ENCODE measurements at regions not wholly inside any gene's neighbourhood (a gene's known extent, or its start where the extent isn't known, plus 50 kb on each side); places are given as distances from the start of the nearest gene placed in this dataset.
"Not testable (repeated sequence)": the region's sequence is repeated elsewhere in the genome, so short reads cannot be mapped to it uniquely, and the experiment has no call there.

DNA sequence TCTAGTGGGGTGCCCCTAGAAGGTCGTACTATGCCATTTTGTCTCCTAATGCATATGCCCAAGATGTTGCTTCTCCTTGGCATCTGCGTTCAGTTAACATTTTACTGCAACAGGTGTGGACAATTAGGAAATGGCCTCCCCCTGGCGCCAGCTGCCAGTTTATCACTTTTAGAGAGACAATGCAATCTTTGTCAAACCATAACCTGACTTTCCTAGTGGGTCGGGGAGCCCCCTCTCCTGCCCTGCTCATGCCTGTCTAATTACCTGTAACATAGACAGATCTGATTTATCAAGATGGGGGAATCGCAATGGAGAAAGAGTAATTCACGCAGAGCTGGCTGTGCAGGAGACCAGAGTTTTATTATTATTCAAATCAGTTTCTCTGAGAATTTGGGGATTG, 353.7 kb upstream of the SGO1 start:
- no peak for DNase-seq

DNA sequence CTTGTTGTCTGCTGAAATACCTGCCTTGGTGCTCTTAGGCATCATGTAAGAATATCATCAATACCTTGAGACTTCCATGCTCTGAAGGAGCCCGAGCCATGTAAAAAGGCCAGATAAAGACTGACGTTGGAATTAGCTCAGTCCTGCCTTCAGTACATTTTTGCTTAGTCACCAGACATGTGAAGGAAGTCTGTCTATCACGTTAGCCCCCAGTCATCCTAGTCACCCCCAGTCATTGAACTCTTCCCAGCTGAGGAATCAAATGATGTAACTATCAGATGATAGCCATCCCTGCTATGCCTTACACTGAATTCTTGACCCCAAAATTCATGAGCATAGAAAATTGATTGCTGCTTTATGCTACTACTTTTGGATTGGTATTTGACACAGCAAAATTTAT, 351.2 kb upstream of the SGO1 start:
- no peak for DNase-seq

DNA sequence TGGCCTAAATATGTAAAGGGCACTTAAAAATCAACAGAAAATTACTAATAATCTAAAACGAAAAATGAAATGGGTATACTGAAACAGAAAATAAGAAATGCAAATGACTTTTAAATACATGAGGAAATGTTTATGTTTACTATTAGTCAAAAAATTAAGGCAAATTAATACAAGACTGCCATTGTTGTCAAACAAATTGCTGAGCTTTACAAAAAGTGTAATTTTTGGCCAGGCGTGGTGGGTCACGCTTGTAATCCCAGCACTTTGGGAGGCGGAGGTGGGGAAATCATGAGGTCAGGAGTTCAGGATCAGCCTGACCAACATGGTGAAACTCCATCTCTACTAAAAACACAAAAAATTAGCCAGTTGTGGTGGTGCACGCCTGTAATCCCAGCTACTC, 343.9 kb upstream of the SGO1 start:
- no peak for DNase-seq

DNA sequence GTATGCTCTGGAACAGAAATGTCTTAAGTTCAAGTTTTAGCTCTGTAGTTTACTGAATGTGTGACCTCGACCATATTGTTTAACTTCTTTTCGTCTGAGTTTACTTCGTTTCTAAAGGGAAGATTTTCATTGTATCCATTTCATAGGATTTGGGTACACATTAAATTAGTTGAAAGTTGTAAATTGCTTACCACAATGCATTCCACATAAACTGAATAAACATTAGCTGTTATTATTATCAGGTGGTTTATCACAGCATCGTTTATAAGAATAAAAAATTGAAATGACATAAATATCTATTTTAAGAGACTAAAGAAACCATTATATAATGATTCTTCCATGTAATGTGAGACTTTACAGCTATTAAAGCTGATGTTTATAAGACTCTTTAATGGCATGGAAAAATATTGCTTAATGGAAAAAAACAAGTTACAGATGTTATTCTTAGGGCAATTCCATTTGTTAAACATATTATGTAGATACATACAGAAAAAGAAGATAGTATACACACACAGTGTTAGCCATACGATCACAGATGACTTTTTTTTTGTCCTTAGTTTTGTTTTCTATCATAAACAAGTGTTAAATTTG, 342.3 kb upstream of the SGO1 start:
- DNase-seq = no peak

DNA sequence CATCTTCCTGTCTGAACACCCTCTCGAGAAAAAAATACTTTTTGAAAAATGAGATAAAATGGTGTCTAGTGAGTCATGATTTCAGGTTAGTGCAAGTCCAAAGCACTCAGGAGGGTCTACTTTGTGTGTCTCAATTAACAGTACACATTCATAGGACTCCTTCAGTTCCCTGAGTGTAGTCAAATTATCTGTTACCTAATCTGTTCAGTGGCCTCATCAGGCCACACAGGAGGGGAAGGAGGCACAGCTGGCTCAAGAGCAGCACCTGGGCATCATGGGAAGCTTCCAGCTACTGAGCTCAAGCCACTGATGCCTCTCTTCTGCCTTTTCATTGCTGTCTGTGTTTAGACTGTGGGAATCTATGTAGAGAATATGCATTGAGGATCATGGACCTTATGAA, 341.4 kb upstream of the SGO1 start:
- DNase-seq = no peak

DNA sequence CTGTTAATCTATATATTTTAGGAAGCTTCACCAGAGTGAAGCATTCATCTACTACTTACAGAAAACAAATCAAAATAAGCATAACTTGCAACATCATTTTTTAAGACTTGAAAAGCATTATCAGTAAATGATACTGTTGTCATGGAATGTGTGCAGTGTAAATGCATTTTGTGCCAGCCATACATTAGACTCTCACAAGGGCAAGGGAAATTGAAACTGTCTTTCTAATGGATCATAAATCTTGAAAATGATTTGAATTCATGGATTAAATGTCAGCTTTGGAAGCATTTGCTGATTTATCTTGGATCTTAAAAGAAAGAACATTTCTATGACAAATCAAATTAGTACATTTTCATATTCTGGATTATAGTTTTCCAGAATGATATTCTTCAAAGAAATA, 338.3 kb upstream of the SGO1 start:
- no peak for DNase-seq

- no peak for DNase-seq
Measured at GRCh38 chr3:20523293-20523692, 337.3 kb upstream of the SGO1 start.

GRCh38 chr3:20517316-20517715, 331.3 kb upstream of the SGO1 start:
- not testable (repeated sequence) for DNase-seq

GRCh38 chr3:20516311-20516710, 330.3 kb upstream of the SGO1 start:
- no peak for DNase-seq

DNA sequence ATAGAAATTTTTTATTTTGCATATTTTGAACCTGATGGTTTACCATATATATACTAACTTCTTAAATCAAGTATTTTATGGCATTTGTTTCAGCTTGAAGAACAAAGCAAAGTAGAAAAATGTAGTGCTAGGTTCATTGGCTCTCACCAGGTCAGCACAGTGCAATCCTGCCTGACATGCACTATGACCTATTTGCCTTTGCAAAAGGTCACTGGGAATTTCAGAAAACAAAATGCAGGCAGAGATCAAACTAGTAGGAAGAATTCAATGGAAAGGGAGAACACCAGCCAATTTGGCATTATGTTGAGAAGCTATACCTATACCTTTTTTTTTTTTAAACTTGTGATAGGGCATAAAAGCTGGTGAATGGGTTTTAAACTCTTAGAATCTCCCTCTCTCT, 329.8 kb upstream of the SGO1 start:
- DNase-seq = no peak

- peak in 1 of 5 experiments; percentile 10 for DNase-seq
Measured at GRCh38 chr3:20511863-20512505, 326.0 kb upstream of the SGO1 start.

GRCh38 chr3:20510396-20510795, 324.4 kb upstream of the SGO1 start:
- DNase-seq = no peak

DNA sequence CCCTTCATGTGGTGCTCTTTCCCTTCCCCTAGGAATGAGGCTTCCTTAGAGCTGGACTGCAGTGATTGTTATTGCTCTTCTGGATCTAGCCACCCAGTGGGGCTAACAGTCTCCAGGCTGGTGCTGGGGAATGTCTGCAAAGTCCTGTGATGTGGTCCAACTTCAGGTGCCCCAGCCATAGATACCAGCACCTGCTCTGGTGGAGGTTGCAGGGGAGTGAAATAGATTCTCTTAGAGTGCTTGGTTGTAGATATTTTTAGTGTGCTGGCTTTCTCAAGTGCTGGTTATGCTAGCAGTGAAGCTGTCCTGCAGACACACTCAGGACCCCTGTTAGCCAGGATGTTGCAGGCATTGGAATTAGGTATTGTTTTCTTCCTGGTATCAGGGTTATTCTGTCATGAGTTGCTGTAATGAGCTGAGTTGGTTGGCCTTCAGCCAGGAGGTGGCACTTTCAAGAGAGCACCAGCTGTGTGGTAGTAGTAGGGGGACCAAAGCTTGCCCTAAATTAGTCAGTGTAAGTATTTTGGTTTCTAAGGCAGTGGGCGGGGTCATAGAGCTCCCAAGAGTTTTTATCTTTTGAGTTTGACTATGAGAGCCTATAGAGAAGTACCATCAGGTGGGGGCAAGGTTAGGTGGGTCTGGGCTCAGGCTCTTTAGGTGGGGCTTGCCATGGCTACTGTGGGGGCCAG, 317.5 kb upstream of the SGO1 start:
- no peak for DNase-seq

- DNase-seq = no peak
Measured at GRCh38 chr3:20490996-20491395, 305.0 kb upstream of the SGO1 start.

GRCh38 chr3:20488151-20488550, 302.1 kb upstream of the SGO1 start:
- no peak for DNase-seq

DNA sequence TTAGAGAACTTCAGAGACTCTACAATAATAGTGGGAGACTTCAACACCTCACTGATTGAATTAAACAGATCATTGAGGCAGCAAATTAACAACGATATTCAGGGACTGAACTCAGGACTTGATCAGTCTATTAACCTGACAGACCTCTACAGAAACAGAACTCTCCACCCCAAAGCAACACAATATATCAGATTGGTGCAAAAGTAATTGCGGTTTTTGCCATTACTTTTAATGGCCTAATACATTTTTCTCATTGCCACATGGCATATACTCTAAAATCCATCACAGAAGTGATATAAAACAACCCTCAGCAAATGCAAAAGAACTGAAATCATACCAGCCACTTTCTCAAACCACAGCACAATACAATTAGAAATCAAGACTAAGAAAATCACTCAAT, 298.1 kb upstream of the SGO1 start:
- DNase-seq = no peak

- DNase-seq = no peak
Measured at GRCh38 chr3:20482350-20482749, 296.3 kb upstream of the SGO1 start.

- DNase-seq = no peak
Measured at GRCh38 chr3:20480786-20481365, 294.9 kb upstream of the SGO1 start.

DNA sequence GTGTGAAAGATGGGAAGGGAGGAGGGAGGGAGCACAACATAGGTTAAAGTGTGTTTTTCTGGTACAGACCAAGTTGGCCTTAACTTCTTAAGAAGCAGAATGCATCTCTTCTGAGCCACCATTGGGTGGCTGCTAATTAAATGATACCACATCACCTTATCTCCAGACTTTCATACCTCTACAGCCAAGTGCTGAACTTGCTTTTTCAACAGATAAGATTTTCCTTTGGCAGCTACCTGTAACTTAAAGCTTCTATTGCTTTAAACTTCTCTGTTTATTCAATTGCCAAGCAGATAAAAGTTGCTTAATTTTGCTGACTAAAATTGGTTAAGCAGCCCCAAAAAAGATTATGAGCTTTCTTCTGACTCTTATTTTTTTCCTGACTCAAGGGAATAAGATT, 292.4 kb upstream of the SGO1 start:
- DNase-seq = no peak

GRCh38 chr3:20464237-20464636, 278.2 kb upstream of the SGO1 start:
- DNase-seq = not testable (repeated sequence)

DNA sequence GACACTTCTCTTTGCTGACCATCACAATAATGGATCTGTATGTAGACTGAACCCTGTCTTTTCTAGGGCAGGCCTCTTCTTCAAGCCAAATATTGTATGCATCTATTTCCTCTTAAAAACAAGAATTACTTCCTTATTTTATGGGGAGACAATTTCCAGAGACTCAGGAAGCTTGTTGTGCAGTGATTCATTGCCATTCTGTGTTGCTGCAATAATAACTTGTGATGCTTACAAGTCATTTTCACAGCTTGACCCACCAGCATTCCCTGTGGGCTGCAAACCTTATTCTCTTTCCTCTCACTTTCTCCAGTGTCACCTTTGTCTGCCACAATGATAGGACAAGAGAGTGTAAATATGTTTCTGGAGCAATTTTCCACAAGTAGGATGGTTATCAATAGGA, 276.7 kb upstream of the SGO1 start:
- no peak for DNase-seq

DNA sequence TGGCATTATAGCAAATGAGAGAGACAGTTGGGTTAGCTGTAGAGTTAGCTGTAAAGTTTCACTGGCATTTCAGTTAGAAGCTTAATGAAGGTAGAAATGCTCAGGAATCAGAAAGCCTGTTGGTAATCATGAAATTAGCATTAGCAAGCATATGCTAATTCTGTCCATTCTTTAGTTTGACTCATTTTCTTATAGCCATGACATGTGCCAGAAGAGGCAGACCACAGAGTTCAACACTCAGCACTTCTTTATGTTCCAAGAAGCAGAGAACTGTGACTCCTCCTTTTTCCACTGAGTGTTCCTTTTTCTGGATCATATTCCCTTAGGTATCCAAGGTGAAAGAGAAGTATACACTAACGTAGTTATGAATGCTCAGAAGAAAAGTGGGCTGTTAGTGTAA, 276.2 kb upstream of the SGO1 start:
- DNase-seq = no peak

GRCh38 chr3:20458994-20459716, 273.1 kb upstream of the SGO1 start:
- no peak for DNase-seq

Data from T-helper 2 cell (primary cell).